ENCODE measurements at regions not wholly inside any gene's neighbourhood (a gene's known extent, or its start where the extent isn't known, plus 50 kb on each side); places are given as distances from the start of the nearest gene placed in this dataset.
"Not testable (repeated sequence)": the region's sequence is repeated elsewhere in the genome, so short reads cannot be mapped to it uniquely, and the experiment has no call there.

DNA sequence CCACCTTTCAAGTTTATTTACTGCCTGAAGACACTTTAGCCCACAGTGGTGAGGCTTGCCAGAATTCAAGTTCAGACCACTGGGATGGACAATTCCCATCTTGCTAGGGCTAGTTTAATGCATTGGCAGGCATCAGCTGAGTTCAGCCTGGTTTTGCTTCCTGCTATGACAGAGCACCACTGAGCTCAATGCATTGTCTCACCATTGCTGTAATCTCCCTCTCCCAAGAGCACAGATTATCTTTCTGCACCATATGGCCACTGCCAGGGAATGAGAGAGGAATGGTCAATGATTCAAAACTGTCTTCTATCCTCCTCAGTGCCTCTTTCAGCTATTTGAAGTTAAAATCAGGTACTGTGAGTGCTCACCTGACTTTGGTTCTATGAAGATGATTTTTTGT, 160.8 kb downstream of the XPNPEP1 start:
- Mint-ChIP-seq H3K36me3 (ENCODE audit: low read depth) (no peaks in the 10 kb centered on the region), H3K4me1 (no peaks in the 10 kb centered on the region), H3K27ac (ENCODE audit: unreplicated experiment) (peak overlapping the region; percentile 19), H3K4me3 (no peak overlapping the region), H3K27me3 (ENCODE audit: low read depth) (no peaks in the 10 kb centered on the region), H3K9me3 (peaks cover 3% of the 10 kb centered on the region)
- TF ChIP-seq, protein P1, sequence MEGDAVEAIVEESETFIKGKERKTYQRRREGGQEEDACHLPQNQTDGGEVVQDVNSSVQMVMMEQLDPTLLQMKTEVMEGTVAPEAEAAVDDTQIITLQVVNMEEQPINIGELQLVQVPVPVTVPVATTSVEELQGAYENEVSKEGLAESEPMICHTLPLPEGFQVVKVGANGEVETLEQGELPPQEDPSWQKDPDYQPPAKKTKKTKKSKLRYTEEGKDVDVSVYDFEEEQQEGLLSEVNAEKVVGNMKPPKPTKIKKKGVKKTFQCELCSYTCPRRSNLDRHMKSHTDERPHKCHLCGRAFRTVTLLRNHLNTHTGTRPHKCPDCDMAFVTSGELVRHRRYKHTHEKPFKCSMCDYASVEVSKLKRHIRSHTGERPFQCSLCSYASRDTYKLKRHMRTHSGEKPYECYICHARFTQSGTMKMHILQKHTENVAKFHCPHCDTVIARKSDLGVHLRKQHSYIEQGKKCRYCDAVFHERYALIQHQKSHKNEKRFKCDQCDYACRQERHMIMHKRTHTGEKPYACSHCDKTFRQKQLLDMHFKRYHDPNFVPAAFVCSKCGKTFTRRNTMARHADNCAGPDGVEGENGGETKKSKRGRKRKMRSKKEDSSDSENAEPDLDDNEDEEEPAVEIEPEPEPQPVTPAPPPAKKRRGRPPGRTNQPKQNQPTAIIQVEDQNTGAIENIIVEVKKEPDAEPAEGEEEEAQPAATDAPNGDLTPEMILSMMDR (conservative IDR thresholded peaks at IDR 0.05), result no peak
- no peak for DNase-seq (ENCODE audit: low read depth, low spot score)

DNA sequence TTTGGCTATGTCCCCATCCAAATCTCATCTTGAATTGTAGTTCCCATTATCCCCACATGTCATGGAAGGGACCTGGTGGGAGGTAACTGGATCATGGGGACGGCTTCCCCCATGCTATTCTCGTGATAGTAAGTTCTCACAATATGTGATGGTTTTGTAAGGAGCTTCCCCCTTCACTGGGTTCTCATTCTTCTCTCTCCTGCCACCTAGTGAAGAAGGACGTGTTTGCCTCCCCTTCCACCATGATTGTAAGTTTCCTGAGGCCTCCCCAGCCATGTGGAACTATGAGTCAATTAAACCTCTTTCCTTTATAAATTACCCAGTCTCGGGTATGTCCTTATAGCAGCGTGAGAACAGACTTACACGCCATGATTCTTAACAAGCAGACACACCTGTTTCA, 165.6 kb downstream of the XPNPEP1 start:
- H3K27ac Mint-ChIP-seq (ENCODE audit: unreplicated experiment), result peak overlapping the region; percentile 19
- H3K4me1 Mint-ChIP-seq; H3K4me3 Mint-ChIP-seq; H3K9me3 Mint-ChIP-seq; DNase-seq (ENCODE audit: low read depth, low spot score); H3K36me3 Mint-ChIP-seq (ENCODE audit: low read depth); H3K27me3 Mint-ChIP-seq (ENCODE audit: low read depth): not testable (repeated sequence)
- TF ChIP-seq, protein P1 (conservative IDR thresholded peaks at IDR 0.05), result peak; percentile 40

DNA sequence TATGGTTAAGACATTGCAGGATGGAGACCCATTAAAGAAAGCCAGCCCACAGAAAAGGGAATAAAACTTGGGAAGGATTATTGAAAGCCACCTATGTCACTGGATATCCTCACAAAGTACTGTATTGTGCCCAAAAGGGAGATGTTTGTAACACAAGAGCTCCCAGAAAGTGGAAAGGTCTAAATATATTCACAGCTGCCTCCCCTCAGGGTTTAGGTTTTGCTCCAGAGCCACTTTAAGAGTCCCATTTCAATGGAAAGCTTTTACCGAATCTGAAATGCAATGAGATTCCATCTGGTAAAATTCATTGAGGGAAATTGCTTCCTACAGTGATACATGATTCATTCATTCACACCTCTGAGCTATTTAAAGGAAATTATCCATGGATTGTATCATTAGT, 176.4 kb downstream of the XPNPEP1 start:
- no peak overlapping the region for H3K27ac Mint-ChIP-seq (ENCODE audit: unreplicated experiment)
- peaks cover 25% of the 10 kb centered on the region for H3K4me1 Mint-ChIP-seq
- H3K4me3 Mint-ChIP-seq, result no peak overlapping the region
- no peaks in the 10 kb centered on the region for H3K27me3 Mint-ChIP-seq (ENCODE audit: low read depth)
- H3K36me3 Mint-ChIP-seq (ENCODE audit: low read depth), result no peaks in the 10 kb centered on the region
- TF ChIP-seq, protein P1 (conservative IDR thresholded peaks at IDR 0.05), result no peak
- H3K9me3 Mint-ChIP-seq, result peaks cover 2% of the 10 kb centered on the region
- DNase-seq (ENCODE audit: low read depth, low spot score), result no peak

DNA sequence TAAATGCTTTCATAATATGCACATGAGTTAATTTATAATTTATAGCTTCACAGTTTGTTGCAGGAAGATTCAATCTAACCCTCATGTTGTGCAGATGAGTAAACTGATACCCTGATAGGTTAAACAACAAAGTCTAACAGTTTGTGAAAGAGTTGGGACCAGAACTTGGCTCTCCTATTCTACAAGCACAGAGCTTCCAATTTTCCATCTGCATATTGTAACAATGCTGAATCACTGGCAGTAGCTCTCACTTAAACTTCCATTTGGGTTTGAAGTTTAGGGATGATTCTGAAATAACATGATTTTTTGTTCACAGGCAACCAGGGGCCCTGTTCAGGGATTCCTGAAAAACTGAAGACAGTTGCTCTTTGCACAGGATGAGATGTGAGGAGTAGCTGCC, 179.3 kb downstream of the XPNPEP1 start:
- no peaks in the 10 kb centered on the region for H3K9me3 Mint-ChIP-seq
- TF ChIP-seq, protein P1 (conservative IDR thresholded peaks at IDR 0.05), result no peak
- H3K4me1 Mint-ChIP-seq, result peaks cover 25% of the 10 kb centered on the region
- no peaks in the 10 kb centered on the region for H3K36me3 Mint-ChIP-seq (ENCODE audit: low read depth)
- no peaks in the 10 kb centered on the region for H3K27me3 Mint-ChIP-seq (ENCODE audit: low read depth)
- H3K4me3 Mint-ChIP-seq, result no peak overlapping the region
- no peak for DNase-seq (ENCODE audit: low read depth, low spot score)
- no peak overlapping the region for H3K27ac Mint-ChIP-seq (ENCODE audit: unreplicated experiment)

DNA sequence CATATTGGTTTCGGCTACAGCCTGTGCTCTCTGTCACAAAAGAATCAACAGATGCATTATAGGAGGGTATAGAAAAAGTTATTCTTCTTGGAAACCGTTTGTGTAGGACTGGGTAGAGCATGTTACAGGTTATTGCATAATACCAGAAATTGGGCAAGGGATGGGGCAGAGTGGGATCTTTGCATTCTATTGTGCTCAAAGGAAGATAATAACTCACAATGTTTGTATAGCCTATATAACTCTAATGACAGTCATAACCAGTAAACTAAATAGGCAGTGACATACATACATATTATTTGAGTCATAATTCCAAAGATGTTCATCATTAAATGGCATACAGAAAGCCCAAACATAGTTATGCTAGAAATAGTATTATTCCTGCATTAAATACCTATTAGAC, 179.7 kb downstream of the XPNPEP1 start:
- no peaks in the 10 kb centered on the region for H3K27me3 Mint-ChIP-seq (ENCODE audit: low read depth)
- no peak overlapping the region for H3K4me3 Mint-ChIP-seq
- H3K27ac Mint-ChIP-seq (ENCODE audit: unreplicated experiment), result no peak overlapping the region
- TF ChIP-seq, protein P1 (conservative IDR thresholded peaks at IDR 0.05), result no peak
- H3K4me1 Mint-ChIP-seq, result peaks cover 25% of the 10 kb centered on the region
- no peaks in the 10 kb centered on the region for H3K9me3 Mint-ChIP-seq
- DNase-seq (ENCODE audit: low read depth, low spot score), result no peak
- H3K36me3 Mint-ChIP-seq (ENCODE audit: low read depth), result no peaks in the 10 kb centered on the region

DNA sequence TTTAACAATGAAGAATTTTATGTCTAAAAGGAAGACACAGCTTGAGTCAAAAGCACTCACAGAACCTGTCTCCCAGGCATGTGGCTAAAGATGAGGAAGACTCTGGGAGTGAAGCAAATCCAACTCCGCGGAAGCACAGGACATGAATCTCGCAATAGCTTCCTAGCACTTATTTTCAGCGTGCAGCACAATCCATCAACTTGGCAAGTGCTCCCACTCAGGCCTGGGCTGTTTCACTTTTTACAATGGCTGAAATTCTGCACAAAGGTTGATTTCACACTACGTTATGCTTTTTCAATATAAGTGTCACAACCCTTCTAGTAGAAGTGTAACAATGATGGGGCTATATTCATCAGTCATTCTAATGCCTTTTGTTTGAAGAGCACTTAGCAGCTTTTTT, 180.2 kb downstream of the XPNPEP1 start:
- DNase-seq (ENCODE audit: low read depth, low spot score), result no peak
- Mint-ChIP-seq H3K4me1 (peaks cover 25% of the 10 kb centered on the region), H3K9me3 (no peaks in the 10 kb centered on the region), H3K27ac (ENCODE audit: unreplicated experiment) (no peak overlapping the region), H3K36me3 (ENCODE audit: low read depth) (no peaks in the 10 kb centered on the region), H3K27me3 (ENCODE audit: low read depth) (no peaks in the 10 kb centered on the region), H3K4me3 (no peak overlapping the region)
- TF ChIP-seq, protein P1 (conservative IDR thresholded peaks at IDR 0.05), result no peak

All from neural crest cell (in vitro differentiated cells).